SW 1271 (cell line): ENCODE measurements at regions not wholly inside any gene's neighbourhood (a gene's known extent, or its start where the extent isn't known, plus 50 kb on each side); places are given as distances from the start of the nearest gene placed in this dataset.
A peak's percentile ranks its signal among the peaks of the same experiment; 100 is the strongest.

Experiments
- DNase-seq, 2 experiments: peaks; one replicate each; lab custom pipeline; 2025; lab: John Stamatoyannopoulos, UW

- no peak for DNase-seq
These were observed 78.0 kb upstream of the NHSL1 start for GRCh38 chr6:138577151-138577915.

DNA sequence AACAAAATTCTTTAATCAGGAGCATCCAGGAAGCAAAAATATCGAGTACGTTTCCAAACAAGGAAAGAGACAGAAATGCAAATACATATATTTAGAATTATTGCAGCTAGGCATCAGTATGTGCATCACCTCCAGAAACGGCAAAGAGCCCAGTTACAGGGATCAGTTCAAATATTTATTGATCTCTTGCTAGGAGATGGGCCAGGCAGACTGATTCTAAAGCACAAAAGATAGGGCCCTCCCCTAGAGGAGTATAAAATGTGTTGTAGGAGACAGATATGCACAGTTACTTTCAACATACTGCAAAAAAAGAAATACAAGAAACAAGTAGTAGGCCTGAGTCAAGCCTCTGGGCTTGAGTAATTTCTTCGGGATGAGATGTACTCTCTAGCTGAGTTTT lies 80.7 kb upstream of the NHSL1 start:
- no peak for DNase-seq

GRCh38 chr6:138580801-138581200 lies 81.5 kb upstream of the NHSL1 start:
- DNase-seq, result no peak

DNA sequence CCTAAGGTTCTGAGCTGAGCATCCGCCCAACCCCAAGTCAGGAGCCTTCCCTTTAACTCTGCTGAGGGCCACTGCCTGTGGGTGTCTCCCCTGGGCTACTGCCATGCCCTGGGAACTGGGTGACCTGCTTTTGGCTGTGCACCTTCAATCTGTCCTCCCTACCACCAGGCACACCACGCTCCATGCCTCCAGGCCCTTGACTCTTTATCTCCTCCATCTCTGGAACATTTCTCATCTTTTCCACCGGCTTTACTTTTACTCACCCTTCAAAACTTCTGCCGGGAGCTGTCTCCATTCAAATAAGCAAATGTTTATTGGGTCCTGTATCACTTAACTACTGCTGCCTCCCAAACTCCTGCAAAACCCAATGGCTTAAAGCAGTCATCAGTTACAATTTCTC lies 83.3 kb upstream of the NHSL1 start:
- no peak for DNase-seq

- no peak for DNase-seq
These were observed 87.3 kb upstream of the NHSL1 start for GRCh38 chr6:138586638-138587037.

DNA sequence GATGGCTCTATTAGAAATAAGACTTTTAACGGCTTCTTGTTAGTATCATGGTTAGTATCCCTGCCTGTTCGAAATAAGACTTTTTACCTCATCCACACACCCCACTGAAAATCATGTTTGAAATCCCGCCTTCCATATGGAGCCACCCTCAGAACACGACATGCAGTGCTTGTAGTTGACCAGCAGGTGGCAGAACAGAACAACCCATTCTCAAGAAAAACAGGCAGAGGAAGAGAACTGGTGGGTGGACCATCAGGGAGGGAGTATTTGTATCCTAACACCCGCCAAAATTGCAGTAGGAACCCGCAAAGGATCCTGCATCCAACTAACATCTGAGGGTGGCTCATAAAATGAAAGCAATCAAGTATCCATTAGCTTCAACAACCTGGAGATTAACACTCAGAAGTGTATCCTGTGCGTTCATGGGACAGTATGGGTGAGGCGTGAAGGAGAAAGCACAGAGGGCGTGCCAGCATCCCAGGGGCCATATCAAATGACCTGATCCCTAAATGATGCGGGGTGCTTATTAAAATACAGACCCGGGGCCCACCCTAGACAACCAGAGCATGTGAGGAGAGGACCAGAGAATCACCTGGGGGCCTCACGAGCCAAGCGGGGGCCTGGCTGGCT lies 89.6 kb upstream of the NHSL1 start:
- peak; percentile 23 to 77 for DNase-seq

- DNase-seq, result peak; percentile 6 to 78
These were observed 91.8 kb upstream of the NHSL1 start for GRCh38 chr6:138590796-138591709.

GRCh38 chr6:138592749-138593123 lies 93.4 kb upstream of the NHSL1 start:
- no peak for DNase-seq

GRCh38 chr6:138593124-138593877 lies 94.0 kb upstream of the NHSL1 start:
- DNase-seq, result peak; percentile 92 to 96

DNA sequence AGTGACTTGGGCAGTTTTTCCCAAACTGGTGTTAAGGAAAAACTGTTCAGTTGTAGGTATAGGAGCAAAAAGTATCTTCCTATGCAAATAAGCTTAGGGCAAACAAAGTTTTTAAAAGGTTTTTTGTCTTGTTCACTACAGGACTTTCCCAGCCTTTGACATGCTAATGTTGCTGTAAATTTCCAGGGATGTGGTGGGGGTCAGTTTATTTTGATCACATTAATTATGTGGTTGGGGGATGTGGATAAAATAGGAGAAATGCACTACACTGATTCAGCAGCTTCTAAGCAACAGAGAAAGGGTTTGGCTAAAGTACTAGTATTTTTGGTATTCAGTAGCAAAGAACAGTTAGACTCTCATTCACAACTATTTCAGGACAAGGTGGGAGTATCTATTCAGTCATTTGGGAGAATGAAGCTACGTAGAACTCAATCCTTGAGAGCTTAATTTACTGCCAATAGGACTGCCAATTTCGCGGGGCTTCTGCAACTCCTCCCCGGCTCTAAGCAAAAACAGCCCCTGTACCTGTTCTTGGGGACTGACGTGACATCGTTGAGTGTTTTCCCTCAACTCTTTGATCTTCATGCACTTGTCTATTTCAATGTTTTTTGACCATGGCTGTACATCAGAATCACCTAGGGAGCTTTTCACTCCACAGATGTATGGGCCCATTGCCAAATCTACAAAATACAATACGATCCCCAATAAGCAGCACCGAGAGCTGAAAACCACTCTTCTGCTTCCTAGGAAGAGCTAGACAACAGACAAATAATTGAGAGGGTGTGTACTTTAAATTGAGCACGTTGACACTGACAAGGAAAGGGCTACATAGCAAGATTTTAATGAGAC lies 94.8 kb upstream of the NHSL1 start:
- DNase-seq, result no peak

GRCh38 chr6:138594758-138595140 lies 95.5 kb upstream of the NHSL1 start:
- no peak for DNase-seq

- no peak for DNase-seq
These were observed 96.8 kb upstream of the NHSL1 start for GRCh38 chr6:138596126-138596525.

GRCh38 chr6:138596591-138596990 lies 97.3 kb upstream of the NHSL1 start:
- DNase-seq, result no peak

DNA sequence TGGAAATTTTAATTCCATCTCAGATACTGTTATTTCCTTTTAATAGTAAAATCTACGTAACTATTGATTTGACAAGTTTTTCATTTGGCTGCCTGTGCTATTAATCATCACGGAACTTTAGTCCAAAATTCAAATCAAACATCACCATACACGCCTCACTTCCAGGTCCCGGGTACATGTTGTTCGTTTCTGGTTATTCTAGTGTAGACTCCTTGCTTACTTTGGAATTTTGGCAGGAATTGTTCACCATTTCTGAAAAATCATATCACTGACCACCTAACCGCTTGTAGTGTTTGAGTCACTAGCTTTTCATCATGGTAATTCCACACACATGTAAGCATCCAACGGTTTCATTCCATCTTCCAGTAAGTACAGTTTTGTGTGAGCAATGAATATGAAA lies 98.0 kb upstream of the NHSL1 start:
- DNase-seq, result no peak

DNA sequence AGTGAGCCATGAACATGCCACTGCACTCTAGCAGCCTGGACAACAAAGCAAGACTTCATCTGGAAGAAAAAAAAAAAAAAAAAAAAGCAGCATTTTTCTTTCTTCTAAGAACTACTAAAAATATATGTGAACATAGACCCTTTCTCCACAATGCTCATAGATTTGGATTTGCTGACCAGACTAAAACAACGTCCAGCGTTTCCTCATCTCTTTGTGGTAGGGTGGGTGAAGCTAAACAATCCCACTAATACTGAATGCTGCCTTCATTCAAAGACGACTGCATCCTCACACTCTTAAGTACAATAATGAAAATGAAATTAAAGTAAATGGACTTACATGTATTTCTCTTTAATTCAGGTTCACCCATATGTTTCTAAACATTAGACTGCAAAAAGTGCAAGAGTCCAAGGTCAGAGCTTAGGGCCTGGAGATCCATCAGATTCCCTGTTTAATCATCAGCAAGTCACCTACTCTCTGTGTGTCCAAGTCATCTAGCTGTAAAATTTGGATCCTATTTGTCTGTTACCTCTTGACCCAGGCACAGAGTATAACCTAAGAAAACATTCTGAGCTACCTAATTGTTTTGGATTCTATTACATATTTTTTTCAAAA lies 99.4 kb upstream of the NHSL1 start:
- no peak for DNase-seq

DNA sequence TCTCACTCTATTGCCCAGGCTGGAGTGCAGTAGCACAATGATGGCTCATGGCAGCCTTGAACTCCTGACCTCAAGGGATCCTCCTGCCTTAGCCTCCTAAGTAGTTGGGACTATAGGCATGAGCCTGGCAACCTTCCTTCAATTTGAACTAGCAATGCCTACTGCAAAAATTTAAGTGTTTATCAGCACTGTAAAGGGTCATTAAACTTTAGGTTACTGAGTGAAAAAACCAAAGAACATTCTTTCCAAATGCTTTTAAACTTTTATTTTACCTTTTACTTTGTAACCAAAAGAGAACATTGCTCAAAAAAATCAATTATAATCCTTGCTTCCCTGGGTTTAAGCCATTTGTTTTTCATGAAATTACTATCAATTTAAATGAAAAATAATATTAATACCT lies 101.0 kb upstream of the NHSL1 start:
- no peak for DNase-seq

DNA sequence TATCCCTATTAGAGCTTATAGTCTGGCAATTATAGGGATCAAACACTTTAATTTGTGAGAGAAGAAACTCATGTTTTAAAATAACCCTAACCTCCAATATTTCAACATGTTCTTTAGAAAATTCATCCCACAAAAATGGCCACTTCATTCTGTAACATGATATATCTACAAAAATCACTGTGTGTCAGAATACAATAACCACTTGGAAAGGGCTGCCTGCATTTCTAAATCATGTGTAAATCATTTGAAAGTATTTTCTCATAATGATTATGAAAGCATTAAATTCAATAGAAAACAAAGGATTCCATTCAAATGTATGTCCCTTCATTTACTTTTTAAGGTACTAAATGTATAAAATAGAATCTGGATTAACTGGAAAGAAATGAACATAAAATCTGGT lies 101.4 kb upstream of the NHSL1 start:
- DNase-seq, result no peak

GRCh38 chr6:138601128-138601527 lies 101.8 kb upstream of the NHSL1 start:
- no peak for DNase-seq

DNA sequence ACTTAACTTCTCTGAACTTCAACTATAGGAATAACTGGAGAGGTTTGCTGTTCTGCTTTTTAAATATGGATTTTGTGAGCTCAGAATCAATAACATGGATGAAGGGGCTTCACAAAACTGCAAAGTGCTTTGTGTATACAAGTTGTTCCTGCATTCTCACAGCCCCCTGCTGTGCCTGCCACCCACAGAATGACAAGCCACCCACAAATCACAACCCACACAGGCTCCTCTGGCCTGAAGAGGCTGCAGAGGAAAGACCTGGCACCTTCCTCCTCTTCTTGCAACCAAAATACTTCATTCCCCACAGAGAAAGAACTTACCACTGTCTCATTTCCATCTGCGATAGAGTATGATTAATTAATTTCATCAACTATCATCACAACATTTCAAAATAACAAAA lies 106.7 kb upstream of the NHSL1 start:
- no peak for DNase-seq
